GM19328 (cell line): ENCODE measurements at regions not wholly inside any gene's neighbourhood (a gene's known extent, or its start where the extent isn't known, plus 50 kb on each side); places are given as distances from the start of the nearest gene placed in this dataset.
"Not testable (repeated sequence)": the region's sequence is repeated elsewhere in the genome, so short reads cannot be mapped to it uniquely, and the experiment has no call there.

ENCODE experiments used
- ATAC-seq: cut with Tn5 transposase; IDR thresholded peaks from one replicate; pipeline ENCODE4 v1.9.1; 2021; ENCODE audit warnings: mild to moderate bottlenecking, moderate library complexity; ENCODE audit not compliant: unreplicated experiment

- not testable (repeated sequence) for ATAC-seq
These were observed 155.2 kb downstream of the ZNF281 start for GRCh38 chr1:200254602-200255001.

GRCh38 chr1:200253774-200254495 is 155.9 kb downstream of the ZNF281 start:
- ATAC-seq: no peak

DNA sequence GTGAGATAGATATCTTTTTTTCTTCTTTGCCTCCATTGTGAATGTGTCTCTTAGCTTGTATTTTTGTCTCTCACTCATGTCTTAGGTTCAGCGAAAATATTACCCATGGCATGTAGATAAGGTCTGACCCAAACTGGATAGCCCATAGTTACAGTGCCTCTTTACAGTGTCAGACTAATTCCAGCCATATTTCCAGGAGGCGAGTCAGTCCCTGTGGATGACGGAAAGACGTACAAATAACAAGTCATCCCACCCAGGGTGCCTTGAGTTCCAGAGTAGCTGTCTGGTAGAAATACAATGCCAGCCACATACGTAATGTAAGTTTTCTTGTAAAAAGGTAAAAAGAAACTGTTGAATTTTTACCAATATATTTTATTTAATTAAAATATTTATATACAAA is 157.3 kb downstream of the ZNF281 start:
- no peak for ATAC-seq

GRCh38 chr1:200250469-200250868 is 159.4 kb downstream of the ZNF281 start:
- no peak for ATAC-seq

- no peak for ATAC-seq
These were observed 161.3 kb downstream of the ZNF281 start for GRCh38 chr1:200248541-200248940.

- ATAC-seq: no peak
These were observed 162.3 kb downstream of the ZNF281 start for GRCh38 chr1:200247518-200247917.

DNA sequence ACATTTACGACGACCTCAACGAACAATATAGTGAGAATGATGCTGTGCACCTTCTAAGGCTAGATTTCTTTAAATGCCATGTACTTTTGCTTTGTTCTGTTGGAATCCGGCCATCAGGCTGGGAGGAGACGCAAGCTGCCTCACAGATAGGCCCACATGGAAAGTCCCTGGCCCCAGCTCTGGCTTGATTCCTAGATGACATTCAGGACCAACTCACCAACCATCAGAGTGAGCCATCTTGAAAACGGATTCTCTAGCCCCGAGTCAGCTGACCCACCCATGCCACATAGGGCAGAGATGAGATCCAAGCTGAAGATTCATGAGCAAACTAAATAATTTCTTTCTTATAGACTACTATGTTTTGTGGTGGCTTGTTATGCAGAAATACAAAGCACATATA is 164.4 kb downstream of the ZNF281 start:
- no peak for ATAC-seq

GRCh38 chr1:200243042-200243437 is 166.8 kb downstream of the ZNF281 start:
- ATAC-seq: no peak

DNA sequence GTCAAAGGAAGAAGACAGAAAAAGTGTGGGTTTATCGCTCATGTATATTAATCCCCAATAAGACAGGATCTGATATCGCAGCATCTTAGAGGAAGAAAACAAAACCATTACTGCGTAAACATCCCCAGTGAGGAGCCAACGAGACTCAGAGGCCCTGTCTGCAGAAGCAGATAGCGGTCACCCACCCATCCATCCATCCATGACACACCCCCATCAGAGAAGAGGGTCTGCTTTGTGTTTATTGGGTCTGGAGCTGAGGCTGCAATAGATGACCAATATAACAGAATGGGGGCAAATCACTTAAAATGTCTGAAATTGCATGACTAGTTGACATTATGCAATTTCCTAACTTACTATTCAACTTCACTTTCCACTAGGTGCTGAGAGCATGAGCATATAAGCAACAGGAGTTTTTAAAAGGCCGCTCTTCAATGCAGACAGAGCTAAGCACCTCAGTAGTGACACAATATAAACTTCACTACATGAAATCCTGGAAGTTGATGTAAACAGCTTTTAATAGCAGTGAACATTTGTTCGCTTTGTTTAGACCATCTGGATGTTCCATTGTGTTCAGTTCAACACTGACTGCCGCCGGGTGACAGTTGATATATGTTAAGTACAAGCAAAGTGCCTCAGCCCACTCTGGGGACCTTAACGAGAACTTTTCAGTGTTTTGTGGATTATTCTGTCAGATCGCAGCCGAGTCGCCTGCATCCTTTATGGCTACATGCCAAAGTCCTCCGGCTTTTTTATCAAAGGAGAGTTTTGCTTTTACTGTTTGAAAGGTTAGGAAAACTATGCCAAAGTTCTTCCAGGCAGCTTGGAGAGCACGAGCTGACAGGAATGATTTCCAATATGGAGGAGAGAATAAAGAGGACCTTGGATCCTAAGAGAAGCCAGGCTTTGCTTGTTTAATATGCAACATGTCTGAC is 167.5 kb downstream of the ZNF281 start:
- ATAC-seq: no peak

- no peak for ATAC-seq
These were observed 169.2 kb downstream of the ZNF281 start for GRCh38 chr1:200240656-200241055.

DNA sequence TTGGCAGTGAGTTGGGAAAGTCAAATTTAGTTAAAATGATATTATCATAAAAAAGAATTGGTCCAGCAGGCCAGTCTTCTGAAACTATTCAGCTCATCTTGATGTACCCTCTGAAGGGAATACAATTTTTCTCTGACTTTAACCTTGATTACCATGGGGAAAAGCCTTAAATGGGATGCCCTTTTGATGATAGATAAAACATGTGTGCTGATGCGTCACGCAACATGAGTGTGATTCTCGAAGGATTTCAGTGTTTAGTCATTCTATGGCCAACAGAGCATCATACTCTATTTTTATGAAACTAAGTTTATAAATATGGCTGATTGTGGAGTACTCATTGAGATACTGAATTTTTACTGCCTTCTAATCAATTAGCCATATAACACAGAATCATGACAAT is 171.5 kb downstream of the ZNF281 start:
- ATAC-seq: no peak

DNA sequence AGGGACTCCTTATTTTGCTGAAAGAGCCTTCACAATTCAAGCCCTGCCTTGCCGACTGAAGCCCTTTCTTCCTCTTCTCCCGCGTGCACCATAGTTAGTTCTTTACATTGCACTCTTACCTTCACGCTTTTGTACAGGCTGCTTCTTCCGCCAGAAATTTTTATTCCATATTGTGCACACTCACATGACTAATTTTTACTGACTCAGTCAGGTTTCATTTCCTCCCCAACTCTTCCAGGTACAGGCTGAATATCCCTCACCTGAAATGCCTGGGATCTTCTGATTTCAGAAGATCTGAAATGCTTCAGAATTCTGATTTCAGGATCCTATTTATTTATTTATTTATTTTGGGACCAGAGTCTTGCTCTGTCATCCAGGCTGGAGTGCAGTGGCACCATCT is 172.8 kb downstream of the ZNF281 start:
- ATAC-seq: no peak

- no peak for ATAC-seq
These were observed 174.9 kb downstream of the ZNF281 start for GRCh38 chr1:200234938-200235337.

DNA sequence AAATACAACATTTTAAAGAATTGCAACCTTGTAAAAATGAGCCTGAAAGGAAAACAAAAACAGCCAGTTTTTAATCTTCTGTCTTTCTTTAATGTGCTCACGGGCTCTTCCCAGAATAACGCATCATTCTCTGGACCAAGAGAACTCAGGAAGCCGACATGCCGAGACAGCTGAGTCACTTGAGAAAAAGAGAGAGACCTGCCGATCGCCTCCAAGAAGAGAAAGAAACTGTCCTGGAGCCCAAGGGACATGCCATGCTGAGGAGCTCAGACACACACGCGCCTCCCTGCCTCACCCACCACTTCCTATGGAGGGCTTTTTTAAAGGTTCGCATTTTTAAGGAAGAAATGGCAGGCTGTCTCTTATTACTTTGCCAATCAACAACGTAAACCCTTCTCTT is 176.4 kb downstream of the ZNF281 start:
- ATAC-seq: no peak

GRCh38 chr1:200231787-200232231 is 178.0 kb downstream of the ZNF281 start:
- no peak for ATAC-seq

DNA sequence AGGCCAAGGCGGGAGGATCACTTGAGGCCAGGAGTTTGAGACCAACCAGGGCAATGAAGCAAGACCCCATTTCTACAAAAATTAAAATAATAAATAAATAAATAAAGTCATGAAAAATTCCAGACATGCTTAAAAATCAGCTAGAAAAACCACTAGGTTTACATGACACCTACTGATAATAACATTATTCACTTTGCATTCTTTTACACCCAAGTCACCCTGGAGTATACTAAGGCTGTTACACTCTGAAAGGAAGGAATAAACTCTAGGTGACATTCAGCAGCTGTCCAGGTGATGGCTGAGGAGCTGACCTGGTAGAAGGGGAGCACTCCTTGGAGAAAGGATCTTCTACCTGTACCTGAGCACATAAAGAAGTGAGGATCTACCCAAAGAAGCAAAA is 179.2 kb downstream of the ZNF281 start:
- no peak for ATAC-seq

DNA sequence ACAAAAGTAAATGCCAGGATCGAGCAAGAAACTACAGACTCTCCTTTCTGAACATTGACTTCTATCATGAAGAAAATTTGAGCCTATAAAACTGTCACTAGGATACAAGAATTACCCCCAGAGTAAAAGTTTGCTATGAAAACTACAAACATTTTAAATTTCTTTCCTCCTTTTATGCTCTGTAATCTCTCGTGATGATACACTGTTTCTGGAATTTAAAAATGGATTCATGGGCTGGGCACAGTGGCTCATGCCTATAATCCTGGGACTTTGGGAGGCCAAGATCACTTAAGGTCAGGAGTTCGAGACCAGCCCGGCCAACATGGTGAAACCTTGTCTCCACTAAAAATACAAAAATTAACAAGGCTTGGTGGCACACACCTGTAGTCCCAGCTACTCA is 181.3 kb downstream of the ZNF281 start:
- ATAC-seq: no peak

DNA sequence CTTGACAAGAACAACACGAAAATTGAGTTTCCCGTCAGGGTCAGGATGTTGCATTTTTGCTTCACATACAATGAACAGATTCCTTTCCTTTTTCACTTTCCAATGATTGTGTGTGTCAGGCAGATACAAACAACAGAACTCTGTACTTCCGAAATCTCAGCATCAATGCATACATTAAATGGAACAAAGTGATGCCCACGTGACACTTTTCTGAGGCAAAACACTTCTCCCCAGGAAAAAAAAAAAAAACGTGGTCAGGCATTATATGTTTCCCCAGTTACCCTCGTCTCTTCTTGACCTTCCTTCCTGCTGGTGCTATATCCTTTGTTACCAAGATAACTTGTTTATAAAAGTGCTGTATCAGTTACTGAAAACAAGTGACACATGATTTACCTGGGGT is 181.8 kb downstream of the ZNF281 start:
- ATAC-seq: no peak
